SK-N-SH (cell line): ENCODE measurements at regions not wholly inside any gene's neighbourhood (a gene's known extent, or its start where the extent isn't known, plus 50 kb on each side); places are given as distances from the start of the nearest gene placed in this dataset.

Source experiments
- CHD2 ChIP-seq: fragments of 150-350 bp; IDR thresholded peaks from 2 replicates; pipeline ENCODE4 v1.6.1; 2018; ENCODE audit warnings: low read length; ENCODE audit not compliant: partially characterized antibody
- CTCF ChIP-seq: fragments of 200-600 bp; sonication (generic); IDR thresholded peaks from 2 replicates; pipeline ENCODE4 v1.6.1; 2017; ENCODE audit warnings: antibody characterized with exemption, mild to moderate bottlenecking, moderate library complexity
- ELF1 ChIP-seq: IDR thresholded peaks from 2 replicates; pipeline ENCODE4 v1.4.0; 2012
- GATA2 ChIP-seq: sonication (generic); formaldehyde crosslinking; IDR thresholded peaks from 2 replicates; pipeline ENCODE4 v1.5.0; 2020; ENCODE audit warnings: mild to moderate bottlenecking, missing genetic modification reagents
- NRF1 ChIP-seq: IDR thresholded peaks from 2 replicates; pipeline ENCODE4 v1.6.1; 2012; ENCODE audit warnings: low read depth, mild to moderate bottlenecking, low read length
- RFX5 ChIP-seq: IDR thresholded peaks from 2 replicates; pipeline ENCODE4 v1.6.1; 2012; ENCODE audit warnings: mild to moderate bottlenecking, improper control_type of control experiment, low read length
- TAF1 ChIP-seq: IDR thresholded peaks from 2 replicates; pipeline ENCODE4 v1.6.1; 2012; ENCODE audit warnings: low read depth, mild to moderate bottlenecking, low read length, moderate library complexity, borderline replicate concordance
- YY1 ChIP-seq: IDR thresholded peaks from 2 replicates; pipeline ENCODE4 v1.4.0; 2012; ENCODE audit warnings: low read depth, mild to moderate bottlenecking
- TF ChIP-seq, protein P1 (sequence below): IDR thresholded peaks from 2 replicates; pipeline ENCODE4 v1.4.0; 2012; ENCODE audit warnings: low read depth

DNA sequence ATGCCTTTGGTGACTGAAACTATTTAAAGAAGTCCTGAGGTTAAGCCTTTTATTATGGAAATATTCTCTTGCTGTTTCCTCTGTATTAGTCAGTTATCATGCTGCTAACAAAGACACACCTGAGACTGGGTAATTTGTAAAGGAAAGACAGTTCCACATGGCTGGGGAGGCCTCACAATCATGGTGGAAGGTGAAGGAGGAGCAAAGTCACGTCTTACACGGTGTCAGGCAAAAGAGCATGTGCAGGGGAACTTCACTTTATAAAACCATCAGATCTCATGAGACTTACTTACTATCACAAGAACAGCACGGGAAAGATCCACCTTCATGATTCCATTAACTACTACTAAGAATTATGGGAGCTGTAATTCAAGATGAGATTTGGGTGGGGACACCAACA lies 121.2 kb upstream of the GPR26 start:
- TF ChIP-seq TAF1 (no peak), YY1 (no peak), GATA2 (CRISPR knock-in tag) (no peak), ELF1 (no peak), CTCF (no peak), RFX5 (no peak), CHD2 (no peak), NRF1 (no peak)
- TF ChIP-seq, protein P1, sequence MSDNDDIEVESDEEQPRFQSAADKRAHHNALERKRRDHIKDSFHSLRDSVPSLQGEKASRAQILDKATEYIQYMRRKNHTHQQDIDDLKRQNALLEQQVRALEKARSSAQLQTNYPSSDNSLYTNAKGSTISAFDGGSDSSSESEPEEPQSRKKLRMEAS: no peak
